Testis (tissue), 2 donors: ENCODE measurements at regions not wholly inside any gene's neighbourhood (a gene's known extent, or its start where the extent isn't known, plus 50 kb on each side); places are given as distances from the start of the nearest gene placed in this dataset.

Source experiments
- CTCF ChIP-seq, 3 experiments: fragments of 450-650 bp in 2 of 3; fragments of 200-600 bp in 1 of 3; sonication (generic) in 1 of 3; IDR thresholded peaks; one replicate each; pipeline ENCODE4 v1.5.1; 2016 to 2019; ENCODE audit warnings: antibody characterized with exemption in 3 of 3, mild to moderate bottlenecking in 2 of 3, moderate library complexity in 1 of 3
- POLR2A ChIP-seq: fragments of 450-650 bp; IDR thresholded peaks from one replicate; pipeline ENCODE4 v1.6.1; 2017; ENCODE audit warnings: antibody characterized with exemption, mild to moderate bottlenecking, moderate library complexity

DNA sequence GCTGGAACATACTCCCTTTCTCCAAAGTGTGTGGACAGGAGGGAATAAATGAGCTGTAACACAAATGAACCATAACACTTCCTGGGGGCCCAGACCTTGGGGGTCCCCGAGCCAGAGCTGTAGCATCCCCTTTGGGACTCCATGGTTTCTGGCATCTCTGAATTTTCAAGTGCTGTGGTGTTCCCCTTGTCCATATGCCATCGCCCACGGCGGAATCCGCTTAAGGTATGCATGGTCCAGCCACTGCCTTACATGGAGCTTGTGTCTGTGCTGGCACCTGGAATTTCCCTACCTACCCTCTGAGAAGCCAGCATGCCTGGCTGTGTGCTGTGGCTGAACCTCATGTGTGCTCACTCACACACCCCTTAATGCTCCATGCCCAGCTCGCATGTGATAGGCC is 943.6 kb downstream of the SLITRK1 start:
- no peak for TF ChIP-seq POLR2A
- TF ChIP-seq CTCF (IDR thresholded peaks at IDR 0.05): no peak
